GM19455 (cell line): ENCODE measurements at regions not wholly inside any gene's neighbourhood (a gene's known extent, or its start where the extent isn't known, plus 50 kb on each side); places are given as distances from the start of the nearest gene placed in this dataset.
"Not testable (repeated sequence)": the region's sequence is repeated elsewhere in the genome, so short reads cannot be mapped to it uniquely, and the experiment has no call there.

Experiments used
- ATAC-seq: cut with Tn5 transposase; IDR thresholded peaks from one replicate; pipeline ENCODE4 v1.9.1; 2021; ENCODE audit not compliant: unreplicated experiment

DNA sequence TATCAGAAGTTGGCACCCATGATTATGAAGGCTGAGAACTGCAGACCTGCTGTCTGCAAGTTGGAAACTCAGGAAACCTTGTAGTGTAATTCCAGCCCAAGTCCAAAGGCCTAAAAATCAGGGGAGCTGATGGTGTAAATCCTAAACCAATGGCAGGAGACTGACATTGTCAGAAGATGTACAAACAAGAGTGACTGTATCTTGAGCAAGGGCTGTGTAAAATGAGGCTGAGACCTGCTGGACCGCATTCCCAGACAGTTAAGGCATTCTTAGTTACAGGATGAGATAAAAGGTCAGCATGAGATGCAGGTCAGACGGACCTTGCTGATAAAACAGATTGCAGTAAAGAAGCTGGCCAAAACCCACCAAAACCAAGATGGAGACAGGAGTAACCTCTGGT, 147.7 kb downstream of the COG6 start:
- ATAC-seq = no peak

DNA sequence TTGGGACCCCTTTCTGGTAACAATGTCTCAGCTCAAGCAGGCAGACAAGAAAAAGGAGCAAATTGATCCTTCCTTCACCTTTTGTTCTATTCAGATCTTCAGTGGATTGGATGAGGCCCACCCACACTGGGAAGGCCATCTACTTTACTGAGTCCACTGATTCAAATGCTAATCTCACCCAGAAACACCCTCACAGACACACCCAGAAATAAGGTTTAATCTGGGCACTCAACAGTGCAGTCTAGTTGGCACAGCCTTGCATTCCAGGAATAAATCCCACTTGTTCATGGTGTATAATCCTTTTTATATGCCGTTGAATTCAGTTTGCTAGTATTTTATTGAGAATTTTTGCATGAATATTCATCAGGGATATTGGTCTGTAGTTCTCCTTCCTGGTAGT, 148.4 kb downstream of the COG6 start:
- ATAC-seq = no peak

DNA sequence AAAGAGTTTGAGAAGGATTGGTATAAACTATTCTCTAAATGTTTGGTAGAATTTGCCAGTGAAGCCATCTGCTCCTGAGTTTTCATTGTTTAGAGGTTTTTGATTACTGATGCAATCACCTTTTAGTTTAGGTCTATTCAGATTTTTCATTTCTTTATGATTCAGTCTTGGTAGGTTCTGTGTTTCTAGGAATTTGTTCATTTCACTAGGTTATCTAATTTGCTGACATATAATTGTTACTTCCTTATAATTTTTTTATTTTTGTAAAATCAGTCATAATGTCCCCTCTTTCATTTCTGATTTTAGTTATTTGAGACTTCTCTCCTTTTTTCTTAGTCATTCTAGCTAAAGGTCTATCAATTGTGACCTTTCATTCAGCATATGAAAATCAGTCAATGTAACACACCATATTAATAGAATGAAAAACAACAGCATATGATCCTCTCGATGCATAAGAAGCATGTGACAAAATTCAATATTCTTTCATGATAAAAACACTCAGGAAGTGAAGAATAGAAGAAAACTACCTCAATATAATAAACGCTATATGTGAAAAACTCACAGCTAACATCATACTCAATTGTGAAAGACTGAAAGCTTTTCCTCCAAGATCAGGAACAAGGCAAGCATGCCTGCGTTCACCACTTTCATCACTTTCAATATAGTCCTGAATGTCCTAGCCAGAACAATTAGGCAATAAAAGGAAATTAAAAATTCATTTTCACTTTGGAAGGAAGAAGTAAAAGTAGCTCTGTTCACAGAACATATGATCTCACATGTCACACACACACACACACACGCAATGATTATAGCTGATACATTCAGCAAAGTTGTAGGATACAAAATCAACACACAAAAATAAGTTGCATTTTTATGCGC, 149.1 kb downstream of the COG6 start:
- no peak for ATAC-seq

DNA sequence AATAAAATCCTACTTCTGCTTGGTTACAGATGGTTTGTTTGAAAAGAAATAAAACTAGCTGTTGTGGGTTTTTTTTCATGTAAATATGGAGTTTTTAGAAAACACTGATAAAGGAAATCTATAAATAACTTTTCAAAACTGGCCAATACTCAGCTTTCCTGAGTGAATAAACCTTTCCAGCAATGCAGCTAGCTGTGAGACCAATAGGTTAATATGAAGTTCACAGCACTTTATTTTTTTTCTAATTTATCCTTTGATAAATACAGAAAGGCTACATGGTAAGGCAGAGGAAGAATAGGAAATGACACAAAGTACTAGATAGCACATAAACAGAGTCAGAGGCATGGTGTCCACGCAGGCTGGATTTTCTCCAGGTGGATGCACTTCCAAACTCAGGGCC, 154.0 kb downstream of the COG6 start:
- no peak for ATAC-seq

DNA sequence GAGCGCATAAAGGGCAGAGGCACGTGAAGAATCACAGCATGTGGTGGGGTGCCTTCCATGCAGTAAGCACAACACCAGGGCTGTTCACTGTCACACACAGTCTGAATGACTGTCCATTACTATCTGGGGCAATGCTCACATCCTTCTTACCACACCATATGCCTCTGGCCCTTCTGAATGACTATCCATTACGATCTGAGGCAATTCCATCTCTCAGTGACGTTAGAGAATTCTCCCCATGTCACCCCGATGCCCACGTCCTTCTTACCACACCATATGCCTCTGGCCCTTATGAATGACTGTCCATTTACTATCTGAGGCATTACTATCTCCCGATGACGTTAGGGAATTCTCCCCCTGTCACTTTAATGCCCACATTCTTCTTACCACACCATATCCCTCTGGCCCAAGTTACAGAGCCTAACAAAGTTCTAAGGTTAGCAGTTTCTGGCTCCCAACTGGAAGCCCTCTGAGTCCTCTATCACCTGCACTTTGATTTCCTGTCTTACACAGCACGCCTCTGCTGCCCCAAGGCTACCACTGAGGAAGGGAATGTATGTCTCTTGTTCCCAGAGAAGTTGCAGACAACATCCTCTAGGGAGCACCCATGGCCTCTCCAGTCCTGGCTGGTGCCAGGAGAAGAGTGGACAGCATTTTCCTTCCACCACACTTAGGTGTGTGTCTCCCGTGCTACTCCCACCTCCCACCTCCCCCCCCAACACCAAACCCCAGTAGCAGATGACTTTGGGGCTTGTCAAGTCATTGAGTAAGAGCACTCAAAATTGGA, 154.8 kb downstream of the COG6 start:
- ATAC-seq = no peak

DNA sequence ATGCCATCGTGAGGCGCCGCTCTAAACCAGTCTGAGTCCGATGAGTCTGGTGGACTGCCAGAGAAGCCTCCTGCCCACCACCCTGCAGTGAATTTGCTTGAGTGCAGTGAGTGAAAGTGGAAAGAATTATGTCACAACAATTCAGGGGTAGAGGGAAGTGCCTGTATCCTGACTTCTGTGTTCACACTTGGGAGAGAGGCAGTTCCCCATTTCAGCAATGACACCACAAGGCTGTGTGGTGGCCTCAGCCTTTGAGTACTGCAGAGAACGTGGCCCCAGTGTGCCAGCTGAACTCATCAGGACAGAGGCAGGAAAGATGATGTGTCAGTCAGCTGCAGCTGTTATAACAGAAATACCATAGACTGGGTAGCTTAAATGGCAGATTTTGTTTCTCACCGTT, 155.6 kb downstream of the COG6 start:
- ATAC-seq = no peak

DNA sequence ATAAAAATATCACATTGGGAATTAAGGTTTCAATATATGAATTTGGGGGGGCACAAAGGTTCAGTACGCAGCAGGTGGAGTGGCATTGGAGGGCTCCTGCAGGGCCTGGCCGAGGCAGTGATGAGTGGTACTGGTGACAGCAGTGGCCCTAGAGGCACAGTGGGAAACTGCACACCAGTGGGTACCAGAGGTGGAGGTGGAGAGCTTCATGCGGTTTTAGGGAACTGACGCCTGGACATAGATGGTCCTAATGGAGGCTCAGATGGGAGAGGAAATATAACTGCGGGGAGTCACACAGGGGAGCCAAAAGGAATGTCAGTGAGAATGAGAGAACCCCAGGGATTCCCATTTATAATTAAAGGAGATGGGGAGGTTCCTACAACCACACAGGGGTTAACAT, 156.2 kb downstream of the COG6 start:
- no peak for ATAC-seq

DNA sequence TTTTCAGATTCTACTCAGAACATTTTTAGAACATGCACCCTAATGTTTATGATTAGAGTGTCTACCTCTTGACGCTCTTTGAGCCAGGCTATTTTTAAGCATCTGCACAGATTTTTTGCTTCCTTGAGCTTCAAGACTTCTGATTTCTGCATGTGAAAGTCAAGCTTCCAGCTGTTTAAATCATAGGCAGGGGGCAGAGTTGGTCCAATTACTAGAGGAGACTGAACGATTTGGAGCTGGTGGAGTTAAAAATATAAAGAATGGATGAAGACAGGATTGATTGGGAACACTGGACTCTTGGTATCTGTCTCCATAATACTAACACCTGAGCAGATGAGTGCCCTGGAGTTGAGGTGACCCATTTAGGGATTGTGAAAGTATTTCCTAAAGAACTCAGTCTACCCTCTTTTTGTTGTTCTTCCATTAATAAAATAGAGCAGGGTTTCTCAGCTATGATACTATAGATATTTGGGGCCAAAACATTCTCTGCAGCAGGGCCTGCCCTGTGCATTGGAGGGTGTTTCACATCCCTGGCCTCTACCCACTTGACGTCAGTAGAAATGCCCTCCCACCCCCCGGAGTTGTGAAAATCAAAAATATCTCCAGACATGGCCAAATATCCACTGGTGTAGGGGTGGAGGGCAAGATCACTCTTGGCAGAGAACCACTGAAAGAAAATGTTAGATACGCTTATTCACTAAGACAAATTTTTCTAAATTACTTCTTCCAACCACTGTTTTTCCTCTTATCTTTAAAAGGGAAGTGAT, 160.1 kb downstream of the COG6 start:
- ATAC-seq = no peak

DNA sequence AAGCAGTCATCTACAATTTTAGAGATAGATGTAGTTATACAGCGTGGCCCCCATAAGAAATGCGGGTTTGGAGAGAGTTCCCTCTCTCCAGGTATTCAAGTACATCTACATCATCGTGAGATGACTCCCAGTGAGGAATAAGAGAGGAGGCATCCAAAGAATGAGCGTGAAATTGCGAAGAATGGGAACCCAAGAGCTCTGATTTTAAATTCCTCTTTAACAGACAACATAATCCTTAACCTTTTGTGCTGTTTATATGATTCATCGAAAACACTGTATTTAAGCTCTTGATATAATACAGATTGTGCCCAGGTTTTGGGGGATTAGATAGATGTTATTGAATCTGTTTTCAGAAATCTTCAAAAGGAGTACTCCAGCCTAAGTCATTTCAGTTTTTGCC, 161.5 kb downstream of the COG6 start:
- no peak for ATAC-seq

DNA sequence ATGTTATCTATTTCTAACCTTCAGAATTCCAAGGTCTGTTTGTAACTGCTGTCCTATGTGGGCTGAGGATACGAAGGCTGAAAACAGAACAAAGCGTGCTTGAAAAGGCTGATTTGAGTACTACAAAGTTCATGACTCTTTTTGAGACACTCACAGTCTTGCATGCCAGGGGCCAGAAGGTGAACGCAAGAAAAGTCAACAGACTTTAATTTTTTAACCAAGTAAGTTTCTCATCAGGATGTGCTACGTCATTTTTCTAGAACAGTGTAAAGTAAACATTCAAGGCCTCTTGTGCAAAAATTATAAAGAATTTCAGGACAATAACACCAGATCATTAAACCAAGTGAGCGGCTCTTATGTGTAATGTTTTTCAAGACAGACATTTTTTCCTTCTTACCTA, 163.5 kb downstream of the COG6 start:
- no peak for ATAC-seq

DNA sequence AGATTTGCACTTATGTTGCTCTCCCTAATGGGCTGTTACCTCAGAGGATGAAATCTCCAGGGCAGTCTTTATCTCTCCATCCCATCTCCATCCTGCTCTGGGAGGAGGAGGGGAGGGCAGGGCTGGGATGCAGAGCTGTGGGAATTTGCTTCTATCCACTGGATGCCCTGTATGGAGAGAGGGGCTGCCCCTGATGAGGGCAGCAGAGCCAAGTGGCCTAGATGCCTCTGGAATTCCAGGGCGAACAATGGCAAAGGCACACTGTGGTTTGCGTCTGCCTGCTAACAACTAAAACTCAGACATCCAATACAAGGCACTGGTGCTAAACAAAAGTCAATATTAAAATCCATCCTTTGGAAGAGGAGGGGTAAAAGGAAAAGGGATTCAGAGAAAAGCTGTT, 165.1 kb downstream of the COG6 start:
- no peak for ATAC-seq

DNA sequence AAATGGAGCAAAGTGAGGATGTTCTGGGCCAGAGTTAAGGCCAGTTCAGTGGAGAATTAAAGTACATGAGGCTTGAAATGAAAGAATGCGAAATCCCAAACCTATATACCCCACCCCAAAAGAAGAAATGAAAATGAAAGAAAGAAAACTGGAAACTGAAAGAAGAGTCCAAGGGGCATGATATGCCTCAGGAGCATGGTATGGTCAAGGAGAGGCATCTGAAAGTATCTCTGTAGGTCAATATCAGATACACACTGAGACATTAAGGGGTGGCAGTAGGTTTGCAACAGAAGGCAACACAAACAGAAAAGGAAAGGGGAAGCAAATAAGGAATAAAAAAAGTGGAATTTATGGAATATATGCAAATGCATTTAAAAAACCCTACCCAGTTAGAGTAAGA, 166.5 kb downstream of the COG6 start:
- no peak for ATAC-seq

DNA sequence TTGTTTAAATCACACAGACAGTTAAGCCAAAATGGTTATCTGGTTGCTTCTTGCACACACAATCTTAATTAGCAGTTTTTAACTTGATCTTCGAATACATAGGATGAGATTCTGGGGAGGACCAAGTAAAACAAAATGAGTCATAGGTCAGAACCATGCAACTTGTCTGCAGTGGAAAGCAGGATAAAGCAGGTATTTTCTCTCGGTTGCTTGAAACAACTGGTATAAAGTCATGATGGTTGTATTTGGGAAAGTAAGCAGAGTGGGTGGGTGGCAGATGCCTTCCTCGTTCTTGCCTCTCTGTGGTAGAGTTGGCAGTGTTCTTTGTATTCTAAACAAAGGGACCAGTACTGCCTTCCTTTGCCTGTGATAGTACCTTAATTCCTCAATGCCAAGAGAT, 167.0 kb downstream of the COG6 start:
- no peak for ATAC-seq

DNA sequence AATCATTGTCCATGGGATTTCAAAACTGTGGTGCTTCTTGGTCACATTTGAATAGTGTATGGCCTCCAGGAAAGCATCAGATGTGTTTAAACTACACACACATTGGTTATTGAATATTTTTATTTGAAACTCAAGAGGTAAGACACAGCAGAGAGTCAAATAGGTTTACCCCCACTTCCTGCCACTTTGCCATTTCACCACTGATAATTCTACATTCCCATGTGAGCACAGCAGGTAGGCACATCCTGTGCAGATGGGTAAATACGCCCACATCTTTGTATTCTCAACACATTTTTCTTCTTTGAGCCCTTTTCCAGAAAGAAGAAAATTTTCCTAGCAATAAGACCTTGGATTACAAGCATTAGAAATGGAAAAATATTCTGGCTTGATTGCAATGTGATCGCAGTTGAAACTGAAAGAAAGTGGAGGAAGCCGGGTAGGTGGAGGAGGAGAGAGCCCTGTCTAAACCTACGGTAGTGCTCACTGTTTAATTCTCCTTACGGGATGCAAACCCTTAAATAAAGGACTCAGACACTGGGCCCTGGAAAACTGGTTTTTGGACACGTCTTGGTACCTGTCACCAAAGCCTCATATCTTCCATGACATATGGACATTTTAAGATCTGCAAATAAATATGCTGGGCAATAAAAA, 167.7 kb downstream of the COG6 start:
- ATAC-seq = no peak

DNA sequence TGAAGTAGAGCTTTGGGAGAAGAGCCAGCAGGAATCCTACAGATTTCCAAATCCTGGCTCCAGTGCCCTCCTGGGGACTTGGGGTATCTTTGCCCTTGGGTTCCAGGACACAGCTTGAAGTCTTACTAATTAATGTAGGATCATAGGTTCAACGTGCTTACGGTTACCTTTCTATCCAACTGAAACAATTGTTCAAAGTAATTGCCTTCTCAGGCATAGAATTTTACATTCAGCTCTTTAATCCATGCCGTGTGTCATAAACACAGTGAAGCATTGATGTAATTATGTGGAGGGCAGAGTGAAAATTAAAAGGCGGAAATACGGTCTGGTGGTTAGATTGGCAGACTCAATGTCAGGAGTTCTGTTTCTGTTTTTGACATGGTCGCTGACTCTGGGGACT, 170.4 kb downstream of the COG6 start:
- ATAC-seq = no peak

DNA sequence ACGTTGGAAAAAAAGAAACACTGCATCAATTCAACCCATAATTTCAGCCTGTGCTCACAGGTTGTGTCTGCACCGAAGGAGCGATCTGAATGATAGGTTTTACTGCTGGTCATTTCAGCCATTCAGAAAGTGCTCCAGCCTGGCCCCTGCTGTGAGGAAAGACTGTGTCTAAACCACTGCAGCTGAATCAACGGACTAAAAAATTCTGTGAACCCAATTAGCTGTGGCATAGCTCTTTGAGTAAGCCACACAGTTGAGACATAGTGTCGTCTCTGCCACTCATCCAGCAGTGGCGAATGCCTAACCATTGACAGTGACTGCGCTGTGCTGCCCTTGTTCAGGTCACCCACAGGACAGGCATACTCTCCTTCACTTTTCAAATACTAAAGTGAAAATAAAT, 179.8 kb downstream of the COG6 start:
- ATAC-seq = no peak

DNA sequence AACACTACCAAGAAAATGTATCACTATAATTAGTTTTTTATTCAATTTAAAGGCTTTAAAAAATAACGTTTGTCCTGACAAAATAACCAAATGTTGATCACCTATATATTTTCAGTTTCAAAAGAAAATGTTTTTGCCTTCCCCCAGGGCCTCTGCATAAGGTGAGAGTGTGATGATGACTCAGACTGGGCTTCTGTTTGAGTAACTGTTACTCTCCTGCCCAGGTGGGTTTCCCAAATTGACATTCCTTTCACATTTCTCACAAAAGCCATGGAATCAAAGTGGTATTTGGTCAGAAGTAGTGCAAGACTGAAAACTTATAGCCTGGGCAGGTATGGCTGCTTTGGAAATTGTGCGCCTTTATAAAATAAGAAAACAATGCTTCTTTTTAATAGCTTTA, 180.6 kb downstream of the COG6 start:
- ATAC-seq = no peak

DNA sequence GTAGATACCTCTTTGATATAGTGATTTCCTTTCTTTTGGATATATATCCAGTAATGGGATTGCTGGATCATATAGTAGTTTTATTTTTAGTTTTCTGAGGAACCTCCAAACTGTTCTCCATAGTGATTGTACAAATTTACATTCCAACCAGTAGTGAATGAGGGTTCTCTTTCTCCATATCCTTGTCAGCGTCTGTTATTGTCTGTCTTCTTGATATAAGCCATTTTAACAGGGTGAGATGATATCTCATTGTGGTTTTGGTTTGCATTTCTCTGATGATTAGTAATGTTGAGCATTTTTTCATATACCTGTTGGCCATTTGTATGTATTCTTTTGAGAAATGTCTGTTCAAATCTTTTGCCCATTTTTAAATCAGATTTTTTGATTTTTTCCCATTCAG, 182.4 kb downstream of the COG6 start:
- ATAC-seq = not testable (repeated sequence)

DNA sequence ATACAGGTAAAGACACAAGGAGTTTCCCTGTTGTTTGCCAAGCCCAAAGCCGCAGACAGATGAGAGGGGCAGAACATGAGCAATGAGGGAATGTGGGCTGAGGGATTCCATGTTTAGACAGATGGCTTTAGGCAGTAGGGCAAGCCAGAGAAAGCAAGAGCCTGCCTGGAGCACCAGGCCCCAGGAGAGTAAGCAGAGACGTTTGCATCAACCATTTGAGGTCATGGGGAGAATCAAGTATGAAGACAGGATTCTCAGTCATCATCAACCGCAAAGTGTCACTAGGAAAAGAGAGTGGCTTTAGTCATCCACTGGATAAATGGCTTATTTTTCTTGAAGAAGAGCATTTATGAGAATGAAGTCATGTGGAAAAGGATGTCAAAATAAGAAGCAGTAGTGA, 184.7 kb downstream of the COG6 start:
- ATAC-seq = no peak

DNA sequence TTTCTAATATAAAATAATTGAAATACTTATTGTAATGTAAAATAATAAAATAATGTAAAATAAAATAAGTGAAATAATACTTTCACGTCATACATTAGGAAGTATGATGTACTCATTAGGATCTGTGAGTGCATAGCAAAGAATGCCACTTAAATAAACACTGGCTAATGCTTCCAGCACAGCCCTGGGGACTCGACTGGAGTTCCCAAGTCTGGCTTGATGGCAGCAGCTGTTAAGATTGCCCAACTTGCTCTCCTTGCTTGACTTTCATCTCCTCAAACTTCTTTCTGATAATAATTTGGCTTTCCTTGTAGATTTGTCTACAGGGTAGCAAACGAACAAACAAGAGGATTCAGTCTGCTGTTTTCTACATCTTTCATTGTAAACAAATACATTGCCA, 191.9 kb downstream of the COG6 start:
- ATAC-seq = no peak

DNA sequence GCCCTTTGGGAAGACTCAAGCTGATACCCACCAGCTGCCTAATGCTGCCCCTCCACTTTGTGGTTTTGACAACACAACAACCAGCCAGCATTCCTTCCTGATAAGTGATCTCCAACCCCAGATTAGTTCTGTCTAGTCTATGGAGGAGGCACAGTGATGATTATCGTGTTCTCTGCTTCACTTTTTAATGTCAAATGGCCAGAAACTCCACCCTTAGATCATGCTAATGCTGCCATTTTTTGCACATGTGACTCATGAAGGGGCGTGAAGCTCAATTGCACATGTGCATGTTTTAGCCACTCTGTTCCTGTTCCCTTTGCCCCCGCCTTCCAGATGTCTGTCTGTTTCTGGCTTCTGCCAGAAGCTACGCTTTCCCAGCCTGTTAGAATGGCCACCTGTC, 199.8 kb downstream of the COG6 start:
- no peak for ATAC-seq
